Activated naive CD4-positive, alpha-beta T cell treated with anti-CD3 and anti-CD28 coated beads, Interleukin-2, amount 10 ng/mL, durations not matched to agents 7 days and 5 days (primary cell): ENCODE measurements at regions not wholly inside any gene's neighbourhood (a gene's known extent, or its start where the extent isn't known, plus 50 kb on each side); places are given as distances from the start of the nearest gene placed in this dataset.

Experiments used
- CTCF ChIA-PET: fragments of 350-600 bp; sonication (Branson Sonifier 250); formaldehyde crosslinking; loops from one replicate; lab custom pipeline; 2021; ENCODE audit warnings: antibody characterized with exemption; lab: Charles Lee
- DNase-seq: peaks from one replicate; pipeline ENCODE4 v3.0.0-alpha.2; 2020
- H3K27ac Mint-ChIP-seq: one replicate; pipeline ENCODE4 v1.8.0; 2021; ENCODE audit warnings: mild to moderate bottlenecking, moderate library complexity, mixed read lengths
- H3K27me3 Mint-ChIP-seq: one replicate; pipeline ENCODE4 v1.8.0; 2021; ENCODE audit warnings: mild to moderate bottlenecking, mixed read lengths
- H3K36me3 Mint-ChIP-seq: one replicate; pipeline ENCODE4 v1.8.0; 2021; ENCODE audit warnings: mixed read lengths
- H3K4me1 Mint-ChIP-seq: one replicate; pipeline ENCODE4 v1.8.0; 2021; ENCODE audit warnings: mixed read lengths
- H3K4me3 Mint-ChIP-seq: one replicate; pipeline ENCODE4 v1.8.0; 2021; ENCODE audit warnings: mild to moderate bottlenecking, moderate library complexity, mixed read lengths
- H3K9me3 Mint-ChIP-seq: one replicate; pipeline ENCODE4 v1.8.0; 2021; ENCODE audit warnings: mixed read lengths

GRCh38 chr1:232878086-232878485 is 72.3 kb upstream of the NTPCR start:
- Mint-ChIP-seq H3K27me3 (peaks cover 11% of the 10 kb centered on the region), H3K27ac (no peak overlapping the region), H3K4me3 (no peak overlapping the region), H3K9me3 (peaks cover 1% of the 10 kb centered on the region), H3K36me3 (no peaks in the 10 kb centered on the region), H3K4me1 (peaks cover 9% of the 10 kb centered on the region)
- no peak for DNase-seq
- CTCF ChIA-PET: no interaction called here

GRCh38 chr1:232880354-232880753 is 70.1 kb upstream of the NTPCR start:
- peak; percentile 25 for DNase-seq
- Mint-ChIP-seq H3K9me3 (peaks cover 1% of the 10 kb centered on the region), H3K36me3 (no peaks in the 10 kb centered on the region), H3K4me1 (peaks cover 9% of the 10 kb centered on the region), H3K27me3 (peaks cover 7% of the 10 kb centered on the region), H3K27ac (no peak overlapping the region), H3K4me3 (no peak overlapping the region)
- CTCF ChIA-PET: interaction anchor here (0.9 to 1.8 kb wide), 3 partner anchors 10 to 12 kb away, joined by 3 to 7 read pairs (median 3); no protein-coding TSS in a partner anchor

GRCh38 chr1:232883992-232884661 is 66.3 kb upstream of the NTPCR start:
- no peak overlapping the region for H3K4me3 Mint-ChIP-seq
- no peak for DNase-seq
- H3K27ac Mint-ChIP-seq: no peak overlapping the region
- no peaks in the 10 kb centered on the region for H3K4me1 Mint-ChIP-seq
- CTCF ChIA-PET: no interaction called here
- no peaks in the 10 kb centered on the region for H3K9me3 Mint-ChIP-seq
- H3K27me3 Mint-ChIP-seq: peaks cover 10% of the 10 kb centered on the region
- H3K36me3 Mint-ChIP-seq: no peaks in the 10 kb centered on the region

GRCh38 chr1:232886271-232886670 is 64.1 kb upstream of the NTPCR start:
- Mint-ChIP-seq H3K27ac (no peak overlapping the region), H3K4me1 (no peaks in the 10 kb centered on the region), H3K36me3 (no peaks in the 10 kb centered on the region), H3K9me3 (no peaks in the 10 kb centered on the region), H3K27me3 (peaks cover 17% of the 10 kb centered on the region), H3K4me3 (no peak overlapping the region)
- CTCF ChIA-PET: no interaction called here
- no peak for DNase-seq

- Mint-ChIP-seq H3K4me3 (no peak overlapping the region), H3K27ac (no peak overlapping the region)
- CTCF ChIA-PET: interaction anchor here (0.8 to 2.0 kb wide), 4 partner anchors 10 to 88 kb away, joined by 3 to 7 read pairs (median 3); no protein-coding TSS in a partner anchor
Measured at GRCh38 chr1:232890340-232890943, 60.0 kb upstream of the NTPCR start.

GRCh38 chr1:232891071-232891470 is 59.3 kb upstream of the NTPCR start:
- CTCF ChIA-PET: interaction anchor here (0.9 to 2.0 kb wide), 3 partner anchors 11 to 32 kb away, joined by 3 to 7 read pairs (median 3); no protein-coding TSS in a partner anchor
- Mint-ChIP-seq H3K4me1 (no peaks in the 10 kb centered on the region), H3K36me3 (no peaks in the 10 kb centered on the region), H3K4me3 (no peak overlapping the region), H3K27ac (no peak overlapping the region), H3K27me3 (peaks cover 13% of the 10 kb centered on the region), H3K9me3 (no peaks in the 10 kb centered on the region)
- DNase-seq: no peak

More at GRCh38 chr1:232890340-232890943, 60.0 kb upstream of the NTPCR start:
- Mint-ChIP-seq H3K27me3 (peaks cover 13% of the 10 kb centered on the region), H3K4me1 (no peaks in the 10 kb centered on the region), H3K36me3 (no peaks in the 10 kb centered on the region), H3K9me3 (no peaks in the 10 kb centered on the region)
- DNase-seq: no peak

- DNase-seq: no peak
- CTCF ChIA-PET: interaction anchor here (0.7 to 1.2 kb wide), 4 partner anchors 10 to 1137 kb away, joined by 3 to 4 read pairs (median 3); no protein-coding TSS in a partner anchor
- H3K4me3 Mint-ChIP-seq: no peak overlapping the region
- H3K4me1 Mint-ChIP-seq: no peaks in the 10 kb centered on the region
- H3K36me3 Mint-ChIP-seq: no peaks in the 10 kb centered on the region
- no peaks in the 10 kb centered on the region for H3K9me3 Mint-ChIP-seq
- H3K27me3 Mint-ChIP-seq: peaks cover 11% of the 10 kb centered on the region
- H3K27ac Mint-ChIP-seq: no peak overlapping the region
Measured at GRCh38 chr1:232891656-232892317, 58.6 kb upstream of the NTPCR start.

GRCh38 chr1:232893481-232894313 is 56.7 kb upstream of the NTPCR start:
- peaks cover 7% of the 10 kb centered on the region for H3K27me3 Mint-ChIP-seq
- no peak overlapping the region for H3K27ac Mint-ChIP-seq
- no peaks in the 10 kb centered on the region for H3K9me3 Mint-ChIP-seq
- no peaks in the 10 kb centered on the region for H3K4me1 Mint-ChIP-seq
- H3K36me3 Mint-ChIP-seq: no peaks in the 10 kb centered on the region
- CTCF ChIA-PET: interaction anchor here (0.6 to 1.5 kb wide), 4 partner anchors 11 to 257 kb away, joined by 3 to 4 read pairs (median 3); no protein-coding TSS in a partner anchor
- no peak for DNase-seq
- H3K4me3 Mint-ChIP-seq: no peak overlapping the region

GRCh38 chr1:232894436-232894835 is 56.0 kb upstream of the NTPCR start:
- Mint-ChIP-seq H3K36me3 (no peaks in the 10 kb centered on the region), H3K4me3 (no peak overlapping the region), H3K27me3 (peaks cover 10% of the 10 kb centered on the region), H3K9me3 (no peaks in the 10 kb centered on the region), H3K27ac (no peak overlapping the region), H3K4me1 (no peaks in the 10 kb centered on the region)
- no peak for DNase-seq
- CTCF ChIA-PET: interaction anchor here (1.1 to 1.5 kb wide), 3 partner anchors 10 to 33 kb away, joined by 3 to 4 read pairs (median 3); no protein-coding TSS in a partner anchor

GRCh38 chr1:232897949-232898465 is 52.4 kb upstream of the NTPCR start:
- Mint-ChIP-seq H3K4me3 (no peak overlapping the region), H3K9me3 (no peaks in the 10 kb centered on the region), H3K27ac (no peak overlapping the region), H3K36me3 (no peaks in the 10 kb centered on the region), H3K27me3 (peaks cover 4% of the 10 kb centered on the region), H3K4me1 (peaks cover 17% of the 10 kb centered on the region)
- CTCF ChIA-PET: no interaction called here
- no peak for DNase-seq

GRCh38 chr1:232899268-232899667 is 51.1 kb upstream of the NTPCR start:
- Mint-ChIP-seq H3K4me3 (no peak overlapping the region), H3K4me1 (peaks cover 17% of the 10 kb centered on the region), H3K36me3 (no peaks in the 10 kb centered on the region), H3K27me3 (peaks cover 4% of the 10 kb centered on the region), H3K27ac (no peak overlapping the region), H3K9me3 (no peaks in the 10 kb centered on the region)
- no peak for DNase-seq
- CTCF ChIA-PET: interaction anchor here (0.8 kb wide), 1 partner anchor 272 kb away, joined by 4 read pairs; no protein-coding TSS in a partner anchor

GRCh38 chr1:232899839-232900238 is 50.6 kb upstream of the NTPCR start:
- DNase-seq: no peak
- Mint-ChIP-seq H3K4me3 (no peak overlapping the region), H3K27me3 (peaks cover 4% of the 10 kb centered on the region), H3K4me1 (peaks cover 22% of the 10 kb centered on the region), H3K27ac (no peak overlapping the region), H3K36me3 (no peaks in the 10 kb centered on the region), H3K9me3 (no peaks in the 10 kb centered on the region)
- CTCF ChIA-PET: interaction anchor here (0.8 kb wide), 1 partner anchor 272 kb away, joined by 4 read pairs; no protein-coding TSS in a partner anchor
